Coronary artery (tissue), 2 donors: ENCODE measurements at regions not wholly inside any gene's neighbourhood (a gene's known extent, or its start where the extent isn't known, plus 50 kb on each side); places are given as distances from the start of the nearest gene placed in this dataset.

ENCODE experiments used
- DNase-seq: peaks from one replicate; pipeline ENCODE4 v3.0.0-alpha.2; 2017; ENCODE audit warnings: low spot score
- H3K27ac ChIP-seq, 2 donors: fragments of 200-600 bp; sonication (generic); one replicate each; pipeline ENCODE4 v1.5.1; 2016 to 2019
- H3K4me3 ChIP-seq: fragments of 200-600 bp; sonication (generic); 2 replicates; pipeline ENCODE4 v1.5.1; 2016; ENCODE audit warnings: mild to moderate bottlenecking, moderate library complexity
- TF ChIP-seq, protein P1 (sequence below): fragments of 200-600 bp; sonication (generic); IDR thresholded peaks from one replicate; pipeline ENCODE4 v1.5.1; 2019; ENCODE audit warnings: antibody characterized with exemption

DNA sequence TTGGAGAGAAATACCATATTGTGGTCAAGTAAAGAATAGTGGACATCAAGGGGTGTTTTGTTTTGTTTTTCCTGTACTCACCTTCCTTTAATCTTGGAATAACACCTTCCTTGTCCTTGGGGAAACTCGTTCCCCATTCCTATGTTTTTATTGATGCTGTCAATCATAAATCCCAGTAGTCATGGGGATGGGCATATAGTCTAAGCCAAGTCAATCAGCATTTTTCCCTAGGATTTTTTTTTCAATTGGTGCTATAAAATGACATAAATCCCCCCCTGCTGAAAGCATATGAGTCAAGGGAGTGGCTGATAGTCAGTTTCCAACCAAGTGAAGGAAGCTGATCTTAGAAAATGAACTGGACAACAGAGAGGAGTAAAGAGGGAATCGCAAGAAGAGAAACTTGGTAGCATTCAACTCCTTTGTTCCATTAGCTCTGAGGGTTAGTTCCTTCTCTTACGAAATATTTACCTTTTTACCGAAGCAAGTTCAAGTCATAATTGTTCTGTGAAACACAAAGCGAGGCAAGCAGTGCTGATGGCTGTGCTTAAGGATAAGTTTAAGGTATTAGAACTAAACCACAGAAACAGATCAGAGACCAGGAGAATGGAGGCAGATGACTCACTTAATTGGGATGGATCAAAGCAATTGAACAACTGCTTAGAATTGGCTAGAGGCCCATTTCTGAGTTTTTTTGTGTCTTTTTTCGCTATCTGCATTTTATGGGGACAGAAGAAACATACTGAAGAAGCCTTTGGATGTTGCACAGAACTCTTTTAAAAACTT is 218.6 kb downstream of the SEMA6A start:
- H3K4me3 ChIP-seq, result no peak overlapping the region
- H3K27ac ChIP-seq, result no peak overlapping the region
- no peak for DNase-seq
- TF ChIP-seq, protein P1, sequence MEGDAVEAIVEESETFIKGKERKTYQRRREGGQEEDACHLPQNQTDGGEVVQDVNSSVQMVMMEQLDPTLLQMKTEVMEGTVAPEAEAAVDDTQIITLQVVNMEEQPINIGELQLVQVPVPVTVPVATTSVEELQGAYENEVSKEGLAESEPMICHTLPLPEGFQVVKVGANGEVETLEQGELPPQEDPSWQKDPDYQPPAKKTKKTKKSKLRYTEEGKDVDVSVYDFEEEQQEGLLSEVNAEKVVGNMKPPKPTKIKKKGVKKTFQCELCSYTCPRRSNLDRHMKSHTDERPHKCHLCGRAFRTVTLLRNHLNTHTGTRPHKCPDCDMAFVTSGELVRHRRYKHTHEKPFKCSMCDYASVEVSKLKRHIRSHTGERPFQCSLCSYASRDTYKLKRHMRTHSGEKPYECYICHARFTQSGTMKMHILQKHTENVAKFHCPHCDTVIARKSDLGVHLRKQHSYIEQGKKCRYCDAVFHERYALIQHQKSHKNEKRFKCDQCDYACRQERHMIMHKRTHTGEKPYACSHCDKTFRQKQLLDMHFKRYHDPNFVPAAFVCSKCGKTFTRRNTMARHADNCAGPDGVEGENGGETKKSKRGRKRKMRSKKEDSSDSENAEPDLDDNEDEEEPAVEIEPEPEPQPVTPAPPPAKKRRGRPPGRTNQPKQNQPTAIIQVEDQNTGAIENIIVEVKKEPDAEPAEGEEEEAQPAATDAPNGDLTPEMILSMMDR, result no peak

DNA sequence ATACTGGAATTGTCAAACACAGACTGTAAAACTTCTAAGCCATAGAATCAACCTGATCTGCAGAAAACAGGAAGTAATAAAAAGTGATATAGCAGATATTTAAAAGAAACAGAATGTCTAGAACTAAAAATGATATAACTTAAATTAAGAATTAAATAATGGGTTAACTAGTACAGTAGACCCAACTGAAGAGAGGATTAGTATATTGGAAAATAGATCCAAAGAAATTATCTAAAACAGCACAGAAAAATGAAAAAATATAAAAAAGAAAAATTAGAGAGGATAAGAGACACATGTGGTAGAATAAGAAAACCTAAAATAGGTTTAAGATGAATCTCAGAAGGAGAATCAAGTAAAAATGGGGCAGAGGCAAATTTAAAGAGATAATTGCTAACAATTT is 219.9 kb downstream of the SEMA6A start:
- Histone ChIP-seq H3K4me3 (no peak overlapping the region), H3K27ac (no peak overlapping the region)
- TF ChIP-seq, protein P1, result no peak
- no peak for DNase-seq

DNA sequence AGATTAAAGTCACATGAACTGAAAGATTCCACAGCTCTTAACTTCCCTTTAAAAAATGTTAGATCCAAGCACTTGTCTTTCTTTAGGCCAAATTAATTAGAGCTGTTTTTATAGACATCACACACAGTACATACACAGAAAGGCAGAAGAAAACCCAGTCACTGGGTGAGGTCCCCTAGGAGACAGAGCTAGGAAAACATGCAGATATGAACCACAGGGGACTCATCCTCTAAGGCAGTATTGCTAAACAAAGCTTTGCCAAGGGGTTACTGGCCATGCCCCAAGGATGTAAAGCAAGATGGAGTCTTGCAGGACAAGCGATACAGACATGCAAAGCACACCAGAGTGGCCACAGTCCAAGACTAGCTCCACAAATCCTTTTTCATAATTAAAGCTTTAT is 227.0 kb downstream of the SEMA6A start:
- DNase-seq, result no peak
- no peak overlapping the region for H3K4me3 ChIP-seq
- TF ChIP-seq, protein P1, result no peak
- no peak overlapping the region for H3K27ac ChIP-seq

DNA sequence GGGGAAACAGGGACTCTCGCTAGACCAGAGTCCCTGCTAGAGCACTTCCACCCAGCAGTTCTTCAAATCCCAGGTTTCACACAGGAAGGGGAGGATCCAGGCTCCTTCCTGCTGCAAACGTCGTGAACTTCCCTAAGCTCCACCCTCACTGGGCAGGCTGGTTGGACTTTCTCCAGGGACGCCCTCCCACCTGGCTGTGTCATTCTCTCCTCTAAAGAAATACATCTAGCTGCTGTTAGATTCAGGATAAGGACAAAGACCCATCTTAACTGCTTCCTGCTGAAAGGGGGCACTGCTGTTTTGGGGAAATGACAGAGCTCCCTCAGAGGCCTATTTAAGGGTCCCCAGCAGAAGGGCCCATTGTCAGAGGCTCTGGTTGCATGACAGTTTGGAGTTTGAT is 230.7 kb downstream of the SEMA6A start:
- no peak overlapping the region for H3K4me3 ChIP-seq
- no peak for DNase-seq
- no peak overlapping the region for H3K27ac ChIP-seq
- TF ChIP-seq, protein P1, result no peak
